Activated naive CD4-positive, alpha-beta T cell treated with anti-CD3 and anti-CD28 coated beads, Interleukin-2, amount 50 U/mL, for 16 hours (primary cell): ENCODE measurements at regions not wholly inside any gene's neighbourhood (a gene's known extent, or its start where the extent isn't known, plus 50 kb on each side); places are given as distances from the start of the nearest gene placed in this dataset.
"Not testable (repeated sequence)": the region's sequence is repeated elsewhere in the genome, so short reads cannot be mapped to it uniquely, and the experiment has no call there.

Experiments used
- DNase-seq: peaks from one replicate; pipeline ENCODE4 v3.0.0-alpha.2; 2020

GRCh38 chr12:75633789-75634188 lies 122.4 kb upstream of the KRR1 start:
- no peak for DNase-seq

- no peak for DNase-seq
Observed at GRCh38 chr12:75632442-75632841, 121.0 kb upstream of the KRR1 start.

DNA sequence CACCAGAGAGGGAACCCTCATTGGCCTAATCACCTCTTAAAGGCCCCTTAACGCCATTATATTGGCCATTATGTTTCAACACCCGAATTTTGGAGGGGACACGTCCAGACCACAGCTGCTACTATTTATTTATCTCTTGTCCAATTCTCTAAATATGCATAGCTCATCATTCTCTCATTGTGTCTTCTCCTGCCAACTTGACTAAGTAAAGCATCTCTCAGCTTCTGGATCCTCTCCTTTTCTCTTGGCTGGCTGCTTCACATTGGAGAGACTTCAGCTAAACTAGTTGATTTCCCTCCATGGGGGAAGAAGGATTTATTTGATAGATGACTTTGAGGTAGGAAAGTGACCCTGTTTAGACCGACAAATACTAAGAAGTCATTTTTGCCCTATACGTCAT lies 120.4 kb upstream of the KRR1 start:
- no peak for DNase-seq

- no peak for DNase-seq
Observed at GRCh38 chr12:75630091-75630490, 118.7 kb upstream of the KRR1 start.

GRCh38 chr12:75628916-75629315 lies 117.5 kb upstream of the KRR1 start:
- no peak for DNase-seq

GRCh38 chr12:75628511-75628910 lies 117.1 kb upstream of the KRR1 start:
- no peak for DNase-seq

DNA sequence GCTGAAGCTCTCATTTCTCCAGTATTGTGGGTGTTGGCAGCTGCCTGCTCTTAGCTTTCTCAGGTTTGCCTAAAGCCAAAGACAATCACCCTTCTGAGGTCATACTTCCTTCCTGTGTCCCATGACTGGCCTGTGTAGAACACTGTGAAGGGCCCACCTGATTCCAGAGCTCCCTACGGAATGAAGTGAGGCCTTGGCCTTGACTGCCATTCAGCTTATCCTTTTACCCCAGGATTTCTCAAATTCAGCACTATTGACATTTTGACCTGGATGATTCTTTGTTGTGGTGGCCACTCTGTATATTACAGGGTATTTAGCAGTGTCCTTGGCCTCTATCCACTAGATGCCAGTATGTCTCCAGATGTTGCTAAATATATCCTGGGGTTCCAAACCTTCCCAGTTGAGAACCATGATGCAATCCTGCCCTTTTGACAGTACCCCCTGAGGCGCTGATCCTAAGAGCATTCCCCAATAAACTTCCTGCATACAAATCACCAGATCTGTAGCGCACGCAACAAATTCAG lies 112.3 kb upstream of the KRR1 start:
- no peak for DNase-seq

DNA sequence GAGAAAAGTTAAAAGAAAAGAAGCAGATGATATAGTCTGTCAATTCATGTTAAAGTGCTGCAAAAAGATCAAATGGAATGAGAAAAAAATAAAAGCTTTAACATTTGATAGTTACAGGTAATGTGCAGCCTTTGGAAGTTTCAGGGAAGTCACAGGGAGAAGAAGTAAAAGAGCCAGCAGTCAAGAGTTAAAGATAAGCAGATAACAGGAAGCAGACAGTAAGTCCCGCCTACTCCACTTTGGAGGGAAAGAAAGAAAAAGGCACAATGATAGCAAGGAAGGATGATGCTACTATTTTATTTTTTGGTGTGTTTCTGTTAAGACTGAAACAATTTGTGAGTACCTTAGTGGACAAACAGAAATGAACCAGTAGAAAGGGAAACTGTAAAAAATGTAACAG lies 111.1 kb upstream of the KRR1 start:
- DNase-seq: no peak

GRCh38 chr12:75614396-75614795 lies 103.0 kb upstream of the KRR1 start:
- not testable (repeated sequence) for DNase-seq

GRCh38 chr12:75613981-75614380 lies 102.6 kb upstream of the KRR1 start:
- DNase-seq: no peak

GRCh38 chr12:75611041-75611440 lies 99.6 kb upstream of the KRR1 start:
- DNase-seq: no peak

DNA sequence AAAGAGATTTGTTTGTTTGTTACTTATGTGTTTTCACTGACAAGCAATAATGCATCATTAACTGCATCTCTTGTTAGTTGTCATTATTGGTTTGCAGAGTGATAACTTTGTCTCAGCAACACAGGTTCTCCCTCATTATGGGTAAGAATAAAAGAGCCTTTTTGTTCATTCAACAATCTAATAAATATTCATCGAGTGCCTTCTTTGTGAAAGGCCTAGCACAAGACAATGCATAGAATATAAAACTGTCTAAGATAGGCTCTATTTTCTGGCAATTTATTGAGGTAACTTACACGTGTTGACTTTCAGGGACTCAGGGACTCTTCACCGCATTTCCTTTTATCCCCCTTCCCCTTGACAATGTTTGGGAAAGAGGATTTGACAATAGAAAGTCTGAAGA lies 95.5 kb upstream of the KRR1 start:
- DNase-seq: no peak

- DNase-seq: no peak
Observed at GRCh38 chr12:75606151-75606550, 94.7 kb upstream of the KRR1 start.

GRCh38 chr12:75603475-75603874 lies 92.1 kb upstream of the KRR1 start:
- DNase-seq: no peak

DNA sequence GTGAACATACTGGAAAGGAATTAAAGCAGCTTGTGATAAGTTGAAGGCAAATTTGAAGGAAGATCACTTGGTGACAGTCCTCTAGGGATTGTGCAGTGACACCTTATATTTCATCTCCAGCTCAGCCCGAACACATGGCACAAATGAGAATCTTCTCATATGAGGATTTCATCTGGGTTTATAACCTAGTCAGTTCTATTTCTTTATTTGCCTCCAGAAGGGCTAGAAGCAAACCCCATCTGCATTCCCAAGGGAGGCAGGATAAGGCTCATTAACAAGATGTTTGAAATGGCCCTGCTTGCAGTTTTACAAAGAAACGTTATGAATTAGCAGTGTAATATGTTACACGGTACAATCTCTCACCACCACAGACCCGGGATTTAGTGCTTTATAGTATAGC lies 90.7 kb upstream of the KRR1 start:
- no peak for DNase-seq

GRCh38 chr12:75600146-75600545 lies 88.7 kb upstream of the KRR1 start:
- DNase-seq: no peak

GRCh38 chr12:75599061-75599460 lies 87.7 kb upstream of the KRR1 start:
- no peak for DNase-seq

GRCh38 chr12:75596406-75596805 lies 85.0 kb upstream of the KRR1 start:
- DNase-seq: no peak

- DNase-seq: no peak
Observed at GRCh38 chr12:75592638-75593335, 81.4 kb upstream of the KRR1 start.

DNA sequence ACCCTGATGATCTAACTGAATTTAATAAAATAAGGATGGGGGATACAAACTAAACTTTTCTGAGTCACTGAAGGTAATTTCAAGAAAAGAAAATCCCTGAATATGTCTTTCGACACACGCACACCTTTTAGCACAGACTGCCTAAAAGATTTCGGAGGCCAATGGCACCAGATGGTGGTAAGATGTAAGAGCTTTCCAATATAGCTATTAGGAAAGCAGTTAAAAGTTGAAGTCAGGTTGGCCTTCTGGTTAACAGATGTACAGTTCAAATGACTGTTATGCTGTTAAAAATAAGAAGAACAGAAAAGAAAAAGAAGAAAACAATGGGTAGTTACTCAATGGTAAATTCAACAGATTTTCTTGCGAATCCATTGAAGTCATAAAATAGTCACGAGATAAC lies 80.7 kb upstream of the KRR1 start:
- DNase-seq: no peak

DNA sequence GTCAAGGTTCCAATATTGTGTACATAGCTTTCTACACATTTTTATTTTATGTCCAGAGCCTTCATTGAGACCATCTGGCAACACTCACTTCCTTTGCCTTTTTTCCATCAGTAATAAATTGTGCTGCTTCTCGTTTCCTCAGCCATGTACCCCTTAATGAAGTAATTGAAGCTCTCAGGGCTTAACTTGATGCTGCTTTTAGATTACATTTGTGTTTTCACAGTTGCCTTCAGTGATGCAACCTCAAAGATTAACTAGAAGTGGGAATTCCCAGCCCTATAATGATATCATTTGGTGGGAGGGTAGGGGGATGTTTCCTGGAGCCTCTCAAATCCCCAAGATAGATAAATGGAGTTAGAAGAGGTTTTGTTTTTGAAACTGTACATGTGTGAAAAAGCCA lies 80.2 kb upstream of the KRR1 start:
- DNase-seq: no peak

- no peak for DNase-seq
Observed at GRCh38 chr12:75589801-75590200, 78.4 kb upstream of the KRR1 start.

GRCh38 chr12:75587340-75588106 lies 76.1 kb upstream of the KRR1 start:
- no peak for DNase-seq

DNA sequence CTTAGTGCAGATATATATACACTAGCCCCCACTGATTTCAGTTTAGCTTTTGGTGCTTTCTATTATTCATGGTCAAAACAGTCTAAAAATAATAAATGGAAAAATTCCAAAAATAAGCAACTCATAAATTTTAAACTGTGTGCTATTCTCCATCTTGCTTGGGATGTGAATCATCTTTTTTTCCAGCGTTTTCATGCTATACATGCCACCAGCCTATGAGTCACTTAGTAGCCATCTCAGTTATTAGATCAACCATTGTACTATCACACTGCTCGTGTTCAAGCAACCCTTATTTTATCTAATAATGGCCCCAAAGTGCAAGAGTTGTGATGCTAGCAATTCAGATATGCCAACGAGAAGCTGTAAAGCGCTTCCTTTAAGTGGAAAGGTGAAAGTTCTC lies 73.9 kb upstream of the KRR1 start:
- DNase-seq: no peak

GRCh38 chr12:75583355-75583754 lies 71.9 kb upstream of the KRR1 start:
- DNase-seq: no peak
